RWPE2 (cell line): ENCODE measurements at regions not wholly inside any gene's neighbourhood (a gene's known extent, or its start where the extent isn't known, plus 50 kb on each side); places are given as distances from the start of the nearest gene placed in this dataset.
A peak's percentile ranks its signal among the peaks of the same experiment; 100 is the strongest.
"Not testable (repeated sequence)": the region's sequence is repeated elsewhere in the genome, so short reads cannot be mapped to it uniquely, and the experiment has no call there.

Experiments
- ATAC-seq: fragments of 200-7000 bp; cut with Tn5 transposase; 3 replicates; pipeline ENCODE4 v1.9.1; 2021; ENCODE audit warnings: low read depth
- DNase-seq: peaks from one replicate; pipeline ENCODE4 v3.0.0-alpha.2; 2020; ENCODE audit warnings: low spot score
- H3K27ac ChIP-seq: fragments of 450-650 bp; 2 replicates; pipeline ENCODE4 v1.5.1; 2017; ENCODE audit warnings: mild to moderate bottlenecking; ENCODE audit not compliant: poor library complexity, severe bottlenecking
- H3K27me3 ChIP-seq: fragments of 250-450 bp; sonication (Bioruptor Pico); 2 replicates; pipeline ENCODE4 v1.5.1; 2021; ENCODE audit warnings: mild to moderate bottlenecking, moderate library complexity; ENCODE audit not compliant: insufficient read depth, poor library complexity, severe bottlenecking
- H3K36me3 ChIP-seq: fragments of 250-450 bp; sonication (Bioruptor Pico); 2 replicates; pipeline ENCODE4 v1.5.1; 2020; ENCODE audit warnings: low read depth, mild to moderate bottlenecking, moderate library complexity
- H3K4me1 ChIP-seq: fragments of 250-450 bp; sonication (Bioruptor Pico); 2 replicates; pipeline ENCODE4 v1.5.1; 2021; ENCODE audit warnings: mild to moderate bottlenecking, moderate library complexity; ENCODE audit not compliant: insufficient read depth, poor library complexity, severe bottlenecking
- H3K4me3 ChIP-seq: fragments of 250-450 bp; sonication (Bioruptor Pico); 2 replicates; pipeline ENCODE4 v1.5.1; 2021; ENCODE audit warnings: mild to moderate bottlenecking, moderate library complexity; ENCODE audit not compliant: severe bottlenecking
- H3K9me3 ChIP-seq: fragments of 250-450 bp; sonication (Bioruptor Pico); 2 replicates; pipeline ENCODE4 v1.5.1; 2021; ENCODE audit warnings: mild to moderate bottlenecking, moderate library complexity; ENCODE audit not compliant: severe bottlenecking
- TF ChIP-seq, protein P1 (sequence below): fragments of 450-650 bp; IDR thresholded peaks from one replicate; pipeline ENCODE4 v1.5.1; 2017; ENCODE audit warnings: mild to moderate bottlenecking, moderate library complexity; ENCODE audit not compliant: poor library complexity, severe bottlenecking

DNA sequence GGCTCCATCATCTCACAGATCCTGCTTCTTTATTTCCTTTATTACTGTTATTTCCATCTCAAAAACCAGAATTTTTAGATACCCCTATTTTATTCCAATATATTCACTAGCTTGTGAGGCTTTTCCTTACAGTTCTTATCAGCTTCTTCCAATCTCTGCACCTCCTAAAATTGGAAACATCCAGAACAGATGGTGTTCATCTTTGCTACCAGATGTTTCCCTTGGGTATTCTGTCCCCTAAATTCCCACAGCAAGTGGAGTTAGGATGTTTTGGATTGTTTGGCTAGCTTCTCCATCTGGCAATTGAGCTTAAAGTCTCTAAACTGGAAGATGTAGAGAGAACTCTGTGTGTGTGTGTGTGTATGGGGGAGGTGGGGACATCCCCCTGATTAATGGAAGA, 580.4 kb downstream of the DTWD2 start:
- Histone ChIP-seq H3K27me3 (no peaks in the 10 kb centered on the region), H3K9me3 (no peaks in the 10 kb centered on the region), H3K4me1 (no peaks in the 10 kb centered on the region), H3K27ac (no peak overlapping the region), H3K4me3 (no peak overlapping the region), H3K36me3 (no peaks in the 10 kb centered on the region)
- ATAC-seq (no peak), DNase-seq (no peak)
- TF ChIP-seq, protein P1, sequence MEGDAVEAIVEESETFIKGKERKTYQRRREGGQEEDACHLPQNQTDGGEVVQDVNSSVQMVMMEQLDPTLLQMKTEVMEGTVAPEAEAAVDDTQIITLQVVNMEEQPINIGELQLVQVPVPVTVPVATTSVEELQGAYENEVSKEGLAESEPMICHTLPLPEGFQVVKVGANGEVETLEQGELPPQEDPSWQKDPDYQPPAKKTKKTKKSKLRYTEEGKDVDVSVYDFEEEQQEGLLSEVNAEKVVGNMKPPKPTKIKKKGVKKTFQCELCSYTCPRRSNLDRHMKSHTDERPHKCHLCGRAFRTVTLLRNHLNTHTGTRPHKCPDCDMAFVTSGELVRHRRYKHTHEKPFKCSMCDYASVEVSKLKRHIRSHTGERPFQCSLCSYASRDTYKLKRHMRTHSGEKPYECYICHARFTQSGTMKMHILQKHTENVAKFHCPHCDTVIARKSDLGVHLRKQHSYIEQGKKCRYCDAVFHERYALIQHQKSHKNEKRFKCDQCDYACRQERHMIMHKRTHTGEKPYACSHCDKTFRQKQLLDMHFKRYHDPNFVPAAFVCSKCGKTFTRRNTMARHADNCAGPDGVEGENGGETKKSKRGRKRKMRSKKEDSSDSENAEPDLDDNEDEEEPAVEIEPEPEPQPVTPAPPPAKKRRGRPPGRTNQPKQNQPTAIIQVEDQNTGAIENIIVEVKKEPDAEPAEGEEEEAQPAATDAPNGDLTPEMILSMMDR: no peak

DNA sequence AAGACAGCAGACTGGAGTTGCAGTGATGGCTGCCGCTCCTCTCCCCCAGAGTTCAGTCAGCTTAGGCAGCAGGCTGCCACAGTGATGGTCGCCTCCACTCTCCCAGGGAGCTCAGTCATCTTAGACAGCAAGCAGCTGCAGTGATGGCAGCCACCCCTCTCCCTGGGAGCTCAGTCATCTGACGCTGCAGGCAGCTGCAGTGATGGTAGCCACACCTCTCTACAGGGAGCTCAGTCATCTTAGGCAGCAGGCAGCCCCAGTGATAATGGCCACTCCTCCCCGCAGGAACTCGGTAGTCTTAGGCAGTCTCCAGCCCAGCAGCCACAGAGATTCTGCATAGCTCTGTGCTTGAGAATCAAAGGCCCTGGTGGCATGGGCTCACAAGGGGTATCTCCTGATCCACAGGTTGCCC, 582.7 kb downstream of the DTWD2 start:
- Histone ChIP-seq H3K27me3 (no peaks in the 10 kb centered on the region), H3K36me3 (no peaks in the 10 kb centered on the region), H3K9me3 (no peaks in the 10 kb centered on the region), H3K4me3 (no peak overlapping the region), H3K4me1 (no peaks in the 10 kb centered on the region), H3K27ac (no peak overlapping the region)
- ATAC-seq (peak; percentile 27; the same call in 1 of the 3 replicates), DNase-seq (no peak)
- TF ChIP-seq, protein P1: no peak

- no peak for ATAC-seq
- TF ChIP-seq, protein P1: no peak
- Histone ChIP-seq H3K27me3 (no peaks in the 10 kb centered on the region), H3K4me3 (no peak overlapping the region), H3K27ac (no peak overlapping the region), H3K4me1 (no peaks in the 10 kb centered on the region), H3K9me3 (no peaks in the 10 kb centered on the region), H3K36me3 (no peaks in the 10 kb centered on the region)
- DNase-seq: no peak
Observed at GRCh38 chr5:118397236-118397635, 591.1 kb downstream of the DTWD2 start.

DNA sequence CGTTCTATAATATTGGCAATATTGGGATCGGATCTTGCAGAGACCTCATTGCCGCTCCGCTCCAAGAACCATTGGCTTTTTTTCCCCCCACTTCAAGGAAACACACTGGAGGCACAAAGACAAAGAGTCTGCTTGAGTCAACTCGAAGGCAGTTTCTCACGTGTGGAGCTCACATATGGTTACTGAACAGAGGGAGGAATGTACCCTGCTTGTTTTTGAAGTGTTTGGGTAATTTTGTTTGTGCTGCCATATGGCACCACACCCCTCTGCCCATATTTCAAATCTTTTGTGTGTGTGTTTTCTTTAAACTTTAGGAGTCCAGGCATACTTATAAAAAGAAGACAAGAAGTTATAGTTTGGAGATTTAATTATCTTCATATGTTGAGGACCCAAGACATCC, 595.9 kb downstream of the DTWD2 start:
- TF ChIP-seq, protein P1: no peak

DNA sequence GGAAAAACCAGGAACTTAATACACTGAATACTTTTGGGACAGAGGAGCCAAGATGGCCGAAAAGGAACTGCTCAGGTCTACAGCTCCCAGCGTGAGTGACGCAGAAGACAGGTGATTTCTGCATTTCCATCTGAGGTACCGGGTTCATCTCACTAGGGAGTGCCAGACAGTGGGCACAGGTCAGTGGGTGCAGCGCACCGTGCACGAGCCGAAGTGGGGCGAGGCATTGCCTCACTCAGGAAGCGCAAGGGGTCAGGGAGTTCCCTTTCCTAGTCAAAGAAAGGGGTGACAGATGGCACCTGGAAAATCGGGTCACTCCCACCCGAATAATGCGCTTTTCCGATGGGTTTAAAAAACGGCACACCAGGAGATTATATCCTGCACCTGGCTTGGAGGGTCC, 605.4 kb downstream of the DTWD2 start:
- H3K4me3 ChIP-seq, H3K27me3 ChIP-seq, H3K36me3 ChIP-seq, H3K4me1 ChIP-seq, DNase-seq, ATAC-seq, H3K9me3 ChIP-seq, H3K27ac ChIP-seq: not testable (repeated sequence)

More for the DNA sequence above, 595.9 kb downstream of the DTWD2 start:
- DNase-seq (no peak), ATAC-seq (no peak)
- no peaks in the 10 kb centered on the region for H3K36me3 ChIP-seq
- no peaks in the 10 kb centered on the region for H3K9me3 ChIP-seq
- H3K4me3 ChIP-seq: no peak overlapping the region
- H3K27ac ChIP-seq: no peak overlapping the region
- H3K27me3 ChIP-seq: no peaks in the 10 kb centered on the region
- no peaks in the 10 kb centered on the region for H3K4me1 ChIP-seq

DNA sequence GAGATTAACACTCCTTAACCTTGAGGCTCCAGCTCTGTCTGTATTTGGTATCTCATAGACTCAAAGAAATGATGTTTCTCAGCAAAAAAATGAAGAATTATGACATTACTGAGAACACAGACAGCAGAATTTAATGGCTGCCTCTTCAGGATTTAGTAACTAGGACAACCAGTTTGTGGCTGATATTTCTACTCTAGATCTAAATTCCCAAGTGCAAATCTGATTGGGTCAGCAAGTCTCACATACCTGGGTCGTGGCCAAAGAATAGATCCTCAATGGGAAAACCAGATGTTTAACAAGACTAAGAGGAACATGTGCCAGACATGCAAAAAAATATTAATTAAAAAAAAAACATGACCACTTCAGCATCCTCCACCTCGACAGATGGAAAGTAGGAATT, 608.9 kb downstream of the DTWD2 start:
- no peaks in the 10 kb centered on the region for H3K4me1 ChIP-seq
- no peak for ATAC-seq
- no peak for DNase-seq

More for the DNA sequence above, 608.9 kb downstream of the DTWD2 start:
- Histone ChIP-seq H3K27me3 (peaks cover 5% of the 10 kb centered on the region), H3K9me3 (no peaks in the 10 kb centered on the region), H3K27ac (no peak overlapping the region), H3K36me3 (no peaks in the 10 kb centered on the region), H3K4me3 (no peak overlapping the region)
- TF ChIP-seq, protein P1: no peak
